ENCODE measurements at regions not wholly inside any gene's neighbourhood (a gene's known extent, or its start where the extent isn't known, plus 50 kb on each side); places are given as distances from the start of the nearest gene placed in this dataset.
A peak's percentile ranks its signal among the peaks of the same experiment; 100 is the strongest.
"Not testable (repeated sequence)": the region's sequence is repeated elsewhere in the genome, so short reads cannot be mapped to it uniquely, and the experiment has no call there.

DNA sequence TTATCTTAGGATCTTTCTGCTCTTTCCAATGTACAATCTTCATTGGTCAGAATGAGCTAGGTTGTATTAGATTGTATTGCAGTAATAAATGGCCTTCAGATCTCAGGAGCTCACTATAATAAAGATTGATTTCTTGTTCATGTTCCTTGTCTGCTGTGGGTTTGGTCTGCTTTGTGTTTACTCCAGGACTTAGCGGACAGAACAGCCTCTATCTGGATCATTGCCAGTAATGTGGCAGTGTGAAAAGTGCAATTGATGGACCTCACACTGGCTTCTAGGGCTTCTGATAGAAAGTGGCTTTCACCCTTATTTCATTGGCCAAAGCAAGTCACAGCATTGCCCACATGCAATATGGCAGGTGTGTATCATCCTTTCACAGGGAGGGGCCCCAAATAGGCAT, 81.2 kb downstream of the BTG1 start:
- H3K4me3 ChIP-seq (ENCODE audit: low read depth, low read length) = no peak overlapping the region
- TF ChIP-seq, protein P1, sequence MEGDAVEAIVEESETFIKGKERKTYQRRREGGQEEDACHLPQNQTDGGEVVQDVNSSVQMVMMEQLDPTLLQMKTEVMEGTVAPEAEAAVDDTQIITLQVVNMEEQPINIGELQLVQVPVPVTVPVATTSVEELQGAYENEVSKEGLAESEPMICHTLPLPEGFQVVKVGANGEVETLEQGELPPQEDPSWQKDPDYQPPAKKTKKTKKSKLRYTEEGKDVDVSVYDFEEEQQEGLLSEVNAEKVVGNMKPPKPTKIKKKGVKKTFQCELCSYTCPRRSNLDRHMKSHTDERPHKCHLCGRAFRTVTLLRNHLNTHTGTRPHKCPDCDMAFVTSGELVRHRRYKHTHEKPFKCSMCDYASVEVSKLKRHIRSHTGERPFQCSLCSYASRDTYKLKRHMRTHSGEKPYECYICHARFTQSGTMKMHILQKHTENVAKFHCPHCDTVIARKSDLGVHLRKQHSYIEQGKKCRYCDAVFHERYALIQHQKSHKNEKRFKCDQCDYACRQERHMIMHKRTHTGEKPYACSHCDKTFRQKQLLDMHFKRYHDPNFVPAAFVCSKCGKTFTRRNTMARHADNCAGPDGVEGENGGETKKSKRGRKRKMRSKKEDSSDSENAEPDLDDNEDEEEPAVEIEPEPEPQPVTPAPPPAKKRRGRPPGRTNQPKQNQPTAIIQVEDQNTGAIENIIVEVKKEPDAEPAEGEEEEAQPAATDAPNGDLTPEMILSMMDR (IDR thresholded peaks at IDR 0.05; ENCODE audit: insufficient read depth, low read depth, low read length) = no peak
- DNase-seq (ENCODE audit: low read depth) = peak; percentile 40

- TF ChIP-seq, protein P1 (IDR thresholded peaks at IDR 0.05; ENCODE audit: insufficient read depth, low read depth, low read length) = no peak
- H3K4me3 ChIP-seq (ENCODE audit: low read depth, low read length) = no peak overlapping the region
- peak; percentile 58 for DNase-seq (ENCODE audit: low read depth)
These were observed 82.0 kb downstream of the BTG1 start for GRCh38 chr12:92063641-92064040.

DNA sequence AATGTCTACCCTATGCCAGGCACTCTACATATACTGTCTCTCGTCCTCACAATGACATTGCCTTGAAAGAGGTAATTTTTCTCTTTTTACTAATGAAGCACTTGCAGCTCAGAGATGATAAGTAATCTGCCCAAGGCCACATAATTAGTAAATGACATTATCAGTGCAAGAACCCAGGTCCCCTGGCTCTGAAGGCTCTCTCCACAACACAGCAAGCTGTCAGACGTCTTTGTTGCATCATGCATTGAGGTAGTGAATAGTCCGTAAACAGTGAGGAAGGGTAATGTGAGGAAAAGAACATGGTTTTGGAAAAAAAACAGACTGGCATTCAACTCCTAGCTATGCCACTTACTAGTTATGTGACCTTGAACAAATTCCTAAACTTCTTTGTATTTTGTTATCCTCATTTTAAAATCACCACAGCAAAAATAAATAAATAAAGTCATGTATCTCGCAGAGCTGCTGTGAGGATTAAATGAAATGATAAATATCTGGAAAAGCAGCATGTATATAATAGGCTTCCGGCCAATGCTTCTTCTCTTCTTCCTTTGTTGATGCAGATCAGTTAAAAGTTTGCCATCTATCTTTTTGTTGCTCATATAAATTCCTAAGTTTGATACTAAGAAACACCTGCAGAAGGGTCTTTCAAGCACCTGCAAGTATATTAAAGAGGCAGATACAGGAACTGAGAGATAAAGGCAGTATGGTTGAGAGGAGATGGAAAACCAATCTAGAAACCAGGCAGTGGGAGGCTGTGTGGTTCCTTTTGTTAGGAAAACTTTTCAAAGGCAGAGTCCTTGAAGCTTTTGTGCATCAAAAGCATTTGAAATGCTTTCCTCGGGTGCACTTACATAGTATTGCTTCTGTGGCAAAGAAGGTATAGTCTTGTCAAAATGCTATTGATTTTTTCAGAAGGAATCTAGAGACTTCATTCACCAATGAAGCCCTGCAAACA, 82.8 kb downstream of the BTG1 start:
- TF ChIP-seq, protein P1 (IDR thresholded peaks at IDR 0.05; ENCODE audit: insufficient read depth, low read depth, low read length) = no peak
- no peak overlapping the region for H3K4me3 ChIP-seq (ENCODE audit: low read depth, low read length)
- no peak for DNase-seq (ENCODE audit: low read depth)

GRCh38 chr12:92061061-92061460, 84.6 kb downstream of the BTG1 start:
- DNase-seq (ENCODE audit: low read depth) = no peak
- TF ChIP-seq, protein P1 (IDR thresholded peaks at IDR 0.05; ENCODE audit: insufficient read depth, low read depth, low read length) = no peak
- H3K4me3 ChIP-seq (ENCODE audit: low read depth, low read length) = no peak overlapping the region

GRCh38 chr12:92059960-92060359, 85.7 kb downstream of the BTG1 start:
- TF ChIP-seq, protein P1 (IDR thresholded peaks at IDR 0.05; ENCODE audit: insufficient read depth, low read depth, low read length) = no peak
- peak; percentile 88 for DNase-seq (ENCODE audit: low read depth)
- no peak overlapping the region for H3K4me3 ChIP-seq (ENCODE audit: low read depth, low read length)

DNA sequence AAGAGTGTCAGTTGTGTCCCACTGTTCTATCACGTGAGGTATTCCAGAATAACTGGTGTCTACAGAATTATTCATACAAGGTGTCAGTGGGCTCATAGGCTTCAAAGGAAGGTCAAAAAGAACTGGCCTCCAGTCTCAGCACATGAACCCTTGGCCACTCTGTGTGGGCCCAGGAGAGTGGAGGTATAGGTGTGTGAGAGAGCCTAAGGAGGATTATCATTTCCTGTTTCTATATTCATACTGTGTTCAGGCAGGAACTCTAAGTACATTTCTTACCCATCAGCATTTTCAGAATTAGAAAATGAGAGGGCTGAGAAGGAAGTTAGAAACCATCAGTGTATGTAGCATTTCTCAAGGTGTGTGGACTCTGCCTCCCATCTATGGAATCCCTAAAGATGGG, 87.0 kb downstream of the BTG1 start:
- DNase-seq (ENCODE audit: low read depth) = no peak
- no peak overlapping the region for H3K4me3 ChIP-seq (ENCODE audit: low read depth, low read length)
- TF ChIP-seq, protein P1 (IDR thresholded peaks at IDR 0.05; ENCODE audit: insufficient read depth, low read depth, low read length) = no peak

DNA sequence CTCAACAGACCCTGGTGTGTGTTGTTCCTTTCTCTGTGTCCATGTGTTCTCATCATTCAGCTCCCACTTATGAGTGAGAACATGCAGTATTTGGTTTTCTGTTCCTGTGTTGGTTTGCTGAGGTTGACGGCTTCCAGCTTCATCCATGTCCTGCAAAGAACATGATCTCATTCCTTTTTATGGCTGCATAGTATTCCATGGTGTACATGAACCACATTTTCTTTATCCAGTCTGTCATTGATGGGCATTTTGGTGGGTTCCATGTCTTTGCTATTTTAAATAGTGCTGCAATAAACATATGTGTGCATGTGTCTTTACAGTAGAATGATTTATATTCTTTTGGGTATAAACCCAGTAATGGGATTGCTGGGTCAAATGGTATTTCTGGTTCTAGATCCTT, 88.9 kb downstream of the BTG1 start:
- H3K4me3 ChIP-seq (ENCODE audit: low read depth, low read length); DNase-seq (ENCODE audit: low read depth): not testable (repeated sequence)

Measured in fibroblast of villous mesenchyme (primary cell).